ENCODE measurements at regions not wholly inside any gene's neighbourhood (a gene's known extent, or its start where the extent isn't known, plus 50 kb on each side); places are given as distances from the start of the nearest gene placed in this dataset.
A peak's percentile ranks its signal among the peaks of the same experiment; 100 is the strongest.

DNA sequence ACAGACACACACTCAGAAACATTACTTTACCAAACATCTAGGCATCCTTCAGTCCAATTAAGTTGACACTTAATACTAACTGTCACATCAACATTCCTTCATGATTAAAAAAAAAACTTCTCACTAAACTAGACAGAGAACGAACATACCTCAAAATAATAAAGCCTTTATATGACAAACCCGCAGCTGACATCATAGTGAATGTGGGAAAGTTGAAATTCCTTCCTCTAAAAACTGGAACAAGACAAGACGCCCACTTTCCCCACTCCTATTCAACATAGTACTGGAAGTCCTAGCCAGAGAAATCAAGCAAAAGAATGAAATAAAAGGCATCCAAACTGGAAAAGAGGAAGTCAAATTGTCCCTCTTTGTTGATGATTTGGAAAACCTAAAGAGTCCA, 96.9 kb upstream of the PPP1R9A start:
- no peak for DNase-seq (ENCODE audit: low read depth)

DNA sequence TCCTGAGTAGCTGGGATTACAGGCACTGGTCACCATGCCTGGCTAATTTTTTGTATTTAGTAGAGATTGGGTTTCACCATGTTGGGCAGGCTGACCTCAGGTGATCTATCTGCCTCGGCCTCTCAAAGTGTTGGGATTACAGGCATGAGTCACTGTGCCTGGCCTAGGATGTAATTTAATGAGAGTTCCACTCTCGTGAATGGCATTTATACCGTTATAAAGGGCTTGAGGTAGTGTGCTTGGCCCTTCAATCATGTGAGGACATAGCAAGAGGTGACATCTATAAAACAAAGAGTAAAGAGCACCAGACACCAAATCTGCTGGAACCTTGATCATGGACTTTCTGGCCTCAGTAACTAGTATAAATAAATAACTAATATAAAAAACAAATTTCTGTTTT, 93.5 kb upstream of the PPP1R9A start:
- DNase-seq (ENCODE audit: low read depth), result no peak

DNA sequence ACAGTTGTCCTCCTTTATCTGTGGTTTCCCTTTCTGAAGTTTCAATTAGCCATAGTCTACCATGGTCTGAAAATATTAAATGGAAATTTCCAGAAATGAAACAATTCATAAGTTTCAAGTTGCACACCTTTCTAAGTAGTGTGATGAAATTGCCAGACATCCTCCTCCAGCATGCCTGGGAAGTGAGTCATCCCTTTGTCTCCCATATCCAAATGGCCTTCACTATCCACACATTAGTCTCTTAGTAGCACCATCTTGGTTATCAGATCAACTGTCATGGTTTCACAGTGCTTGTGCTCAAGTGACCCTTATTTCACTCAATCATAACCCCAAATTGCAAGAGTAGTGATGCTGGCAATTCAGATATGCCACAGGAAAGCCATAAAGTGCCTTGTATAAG, 83.4 kb upstream of the PPP1R9A start:
- peak; percentile 71 for DNase-seq (ENCODE audit: low read depth)

DNA sequence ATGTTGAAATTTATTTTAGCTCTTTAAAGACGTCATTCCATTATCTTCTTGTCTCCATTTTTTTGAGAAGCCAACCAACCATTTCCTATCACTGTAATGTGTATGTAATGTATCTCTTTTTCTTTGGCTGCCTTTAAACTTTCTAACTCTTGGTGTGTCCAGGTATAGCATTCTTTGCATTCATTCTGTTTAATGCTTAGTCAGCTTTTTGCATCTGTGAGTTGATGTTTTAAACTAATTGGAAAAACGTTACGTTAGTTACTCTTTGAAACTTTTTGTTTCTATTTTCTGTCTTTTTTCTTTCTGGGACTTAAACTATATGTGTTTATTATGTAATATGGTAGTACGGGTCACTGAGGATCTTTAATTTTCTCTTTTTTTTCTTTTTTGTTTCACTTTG, 77.4 kb upstream of the PPP1R9A start:
- DNase-seq (ENCODE audit: low read depth), result no peak

DNA sequence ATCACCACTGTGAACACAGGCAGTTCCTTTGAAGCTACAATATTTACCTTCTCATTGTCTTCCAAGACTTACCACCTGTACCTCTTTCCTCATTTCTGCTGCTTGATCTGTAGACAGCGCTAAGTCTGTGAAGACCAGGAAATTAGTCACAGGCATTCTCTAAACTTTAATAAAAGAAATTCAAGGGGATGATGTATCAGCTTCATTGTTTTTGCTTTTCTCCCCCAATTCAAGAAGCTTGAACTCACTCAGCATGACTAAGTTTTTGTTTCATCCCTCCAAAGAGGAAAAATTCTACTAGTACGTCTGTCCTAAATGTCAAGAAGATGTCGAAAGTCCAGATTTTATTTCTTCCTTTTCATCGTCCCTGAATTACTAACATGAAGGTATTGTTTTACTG, 75.3 kb upstream of the PPP1R9A start:
- no peak for DNase-seq (ENCODE audit: low read depth)

DNA sequence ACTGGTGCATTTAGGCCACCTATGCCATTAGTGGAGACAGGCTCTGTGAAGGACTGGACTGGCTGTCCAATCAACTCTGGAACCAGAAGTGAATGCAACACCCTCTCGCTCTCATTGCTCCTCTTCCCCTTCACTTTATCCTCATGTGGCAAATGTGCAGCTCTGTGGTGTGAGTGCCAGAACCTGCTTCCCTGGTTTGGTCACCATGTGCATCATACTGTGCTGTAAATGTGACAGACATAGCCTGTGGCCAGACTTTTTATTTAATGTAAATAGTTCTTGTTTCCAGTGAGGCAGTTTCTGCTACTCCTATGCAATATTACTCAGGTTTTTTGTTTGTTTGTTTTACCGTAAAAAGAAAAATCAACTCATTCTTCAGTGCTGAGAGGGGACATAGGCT, 73.0 kb upstream of the PPP1R9A start:
- no peak for DNase-seq (ENCODE audit: low read depth)

DNA sequence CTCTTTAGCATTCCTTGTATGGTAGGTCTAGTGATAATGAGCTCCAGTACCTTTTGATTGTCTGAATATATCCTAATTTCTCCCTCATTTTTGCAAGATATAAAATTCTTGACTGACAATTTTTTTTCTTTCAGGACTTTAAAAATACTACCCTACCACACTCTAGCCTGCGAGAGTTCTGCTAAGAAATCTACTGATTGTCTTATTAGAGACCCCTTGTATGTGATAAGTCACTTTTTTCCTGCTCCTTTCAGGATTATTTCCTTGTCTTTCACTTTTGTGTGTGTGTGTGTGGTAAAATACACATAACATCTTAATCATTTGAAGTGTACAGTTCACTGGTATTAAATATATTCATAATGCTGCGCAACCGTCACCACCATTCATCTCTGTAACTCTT, 68.7 kb upstream of the PPP1R9A start:
- peak; percentile 12 for DNase-seq (ENCODE audit: low read depth)

DNA sequence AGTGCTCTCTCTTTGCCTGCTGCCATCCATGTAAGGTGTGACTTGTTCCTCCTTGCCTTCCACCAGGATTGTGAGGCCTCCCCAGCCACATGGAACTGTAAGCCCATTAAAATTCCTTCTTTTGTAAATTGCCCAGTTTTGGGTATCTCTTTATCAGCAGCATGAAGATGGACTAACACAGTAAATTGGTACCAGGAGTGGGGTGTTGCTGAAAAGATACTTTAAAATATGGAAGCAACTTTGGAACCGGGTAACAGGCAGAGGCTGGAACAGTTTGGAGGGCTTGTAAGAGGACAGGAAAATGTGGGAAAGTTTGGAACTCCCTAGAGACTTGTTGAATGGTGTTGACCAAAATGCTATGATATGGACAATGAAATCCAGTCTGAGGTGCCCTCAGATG, 63.8 kb upstream of the PPP1R9A start:
- no peak for DNase-seq (ENCODE audit: low read depth)

DNA sequence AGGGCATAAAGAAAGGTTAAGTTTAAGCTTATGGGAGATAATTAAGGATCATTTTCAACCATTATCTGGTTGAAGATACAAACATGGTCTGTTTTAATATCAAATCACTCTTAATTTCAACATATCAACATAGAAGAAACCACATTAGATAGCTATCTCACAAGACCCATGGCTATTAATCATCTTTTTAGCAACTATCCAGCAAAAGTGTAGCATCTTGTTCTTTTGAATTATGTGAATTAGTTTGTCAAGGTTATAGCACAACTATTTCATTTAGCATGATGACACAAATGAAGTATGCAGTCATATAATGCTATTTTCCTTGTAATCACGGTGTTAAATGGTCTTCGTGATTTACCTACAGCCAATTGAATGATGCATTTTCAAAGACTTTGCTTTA, 58.9 kb upstream of the PPP1R9A start:
- DNase-seq (ENCODE audit: low read depth), result peak; percentile 14

DNA sequence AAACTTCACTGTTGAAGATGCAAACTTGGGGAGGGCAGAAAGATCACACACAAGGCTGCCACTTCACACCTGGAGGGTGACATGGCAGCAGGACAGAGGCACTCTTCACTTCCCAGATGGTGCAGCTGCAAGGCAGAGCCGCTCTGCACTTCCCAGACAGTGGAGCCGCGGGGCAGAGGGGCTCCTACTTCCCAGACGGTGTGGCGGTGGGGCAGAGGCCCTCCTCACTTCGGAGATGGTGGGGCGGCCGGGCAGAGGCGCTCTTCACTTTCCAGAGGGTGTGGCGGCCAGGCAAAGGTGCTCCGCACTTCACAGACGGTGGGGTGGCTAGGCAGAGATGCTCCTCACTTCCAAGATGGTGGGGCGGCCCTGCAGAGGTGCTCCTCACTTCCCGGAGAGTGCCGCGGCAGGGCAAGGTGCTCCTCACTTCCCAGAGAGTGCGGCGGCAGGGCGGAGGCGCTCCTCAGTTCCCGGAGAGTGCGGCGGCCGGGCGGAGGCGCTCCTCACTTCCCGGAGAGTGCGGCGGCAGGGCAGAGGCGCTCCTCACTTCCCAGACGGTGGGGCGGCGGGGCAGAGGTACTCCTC, 58.3 kb upstream of the PPP1R9A start:
- no peak for DNase-seq (ENCODE audit: low read depth)

DNA sequence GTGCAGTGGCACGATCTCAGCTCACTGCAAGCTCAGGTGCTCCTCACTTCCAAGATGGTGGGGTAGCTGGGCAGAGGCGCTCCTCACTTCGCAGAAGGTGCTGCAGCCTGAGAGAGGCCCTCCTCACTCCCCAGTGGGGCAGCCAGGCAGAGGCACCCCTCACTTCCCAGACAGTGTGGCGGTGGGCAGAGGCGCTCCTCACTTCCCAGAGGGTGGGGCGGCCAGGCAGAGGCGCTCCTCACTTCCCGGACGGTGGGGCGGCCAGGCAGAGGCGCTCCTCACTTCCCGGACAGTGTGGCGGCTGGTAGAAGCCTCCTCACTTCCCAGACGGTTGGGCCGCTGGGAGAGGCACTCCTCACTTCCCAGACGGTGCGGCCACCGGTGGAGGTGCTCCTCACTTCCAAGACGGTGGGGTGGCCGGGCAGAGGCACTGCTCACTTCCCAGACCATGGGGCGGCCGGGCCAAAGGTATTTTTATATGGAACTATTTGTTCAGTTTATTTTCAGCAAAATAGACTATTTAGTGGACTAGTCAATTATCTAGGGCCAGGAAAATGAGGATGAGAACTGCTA, 57.7 kb upstream of the PPP1R9A start:
- no peak for DNase-seq (ENCODE audit: low read depth)

DNA sequence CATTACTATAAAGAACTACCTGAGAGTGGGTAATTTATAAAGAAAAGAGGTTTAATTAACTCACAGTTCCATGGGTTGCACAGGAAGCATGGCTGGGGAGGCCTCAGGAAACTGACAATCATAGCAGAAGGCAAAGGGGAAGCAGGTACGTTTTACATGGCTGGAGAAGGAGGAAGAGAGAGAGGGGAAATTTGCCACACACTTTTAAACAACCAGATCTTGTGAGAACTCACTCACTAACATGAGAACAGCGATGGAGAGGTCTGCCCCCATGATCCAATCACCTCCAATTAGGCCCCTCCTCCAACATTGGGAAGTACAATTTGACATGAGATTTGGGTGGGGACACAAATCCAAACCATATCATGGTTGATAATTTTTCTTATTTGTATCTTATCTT, 51.8 kb upstream of the PPP1R9A start:
- DNase-seq (ENCODE audit: low read depth), result no peak

DNA sequence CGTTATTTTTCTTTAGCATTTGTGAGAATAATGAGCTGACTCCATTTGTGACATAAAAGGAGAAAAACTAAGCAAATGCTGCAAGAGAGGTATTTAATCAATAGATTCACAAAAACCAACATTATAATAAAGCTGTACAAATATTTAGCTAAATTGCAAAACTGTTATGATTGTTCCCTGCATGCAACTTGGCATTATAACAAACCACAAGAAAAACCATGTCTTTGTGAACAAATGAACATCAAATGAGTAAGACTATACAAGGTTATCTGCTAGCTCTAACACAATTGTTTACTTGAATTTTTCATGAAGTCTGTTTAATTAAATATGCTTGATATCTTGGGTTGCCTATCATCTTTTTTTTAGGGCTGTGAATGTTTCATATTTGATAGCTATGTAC, 50.8 kb upstream of the PPP1R9A start:
- DNase-seq (ENCODE audit: low read depth), result peak; percentile 59

Measured in amniotic epithelial cell (primary cell).